ENCODE measurements at regions not wholly inside any gene's neighbourhood (a gene's known extent, or its start where the extent isn't known, plus 50 kb on each side); places are given as distances from the start of the nearest gene placed in this dataset.
"Not testable (repeated sequence)": the region's sequence is repeated elsewhere in the genome, so short reads cannot be mapped to it uniquely, and the experiment has no call there.

- TF ChIP-seq, protein P1, sequence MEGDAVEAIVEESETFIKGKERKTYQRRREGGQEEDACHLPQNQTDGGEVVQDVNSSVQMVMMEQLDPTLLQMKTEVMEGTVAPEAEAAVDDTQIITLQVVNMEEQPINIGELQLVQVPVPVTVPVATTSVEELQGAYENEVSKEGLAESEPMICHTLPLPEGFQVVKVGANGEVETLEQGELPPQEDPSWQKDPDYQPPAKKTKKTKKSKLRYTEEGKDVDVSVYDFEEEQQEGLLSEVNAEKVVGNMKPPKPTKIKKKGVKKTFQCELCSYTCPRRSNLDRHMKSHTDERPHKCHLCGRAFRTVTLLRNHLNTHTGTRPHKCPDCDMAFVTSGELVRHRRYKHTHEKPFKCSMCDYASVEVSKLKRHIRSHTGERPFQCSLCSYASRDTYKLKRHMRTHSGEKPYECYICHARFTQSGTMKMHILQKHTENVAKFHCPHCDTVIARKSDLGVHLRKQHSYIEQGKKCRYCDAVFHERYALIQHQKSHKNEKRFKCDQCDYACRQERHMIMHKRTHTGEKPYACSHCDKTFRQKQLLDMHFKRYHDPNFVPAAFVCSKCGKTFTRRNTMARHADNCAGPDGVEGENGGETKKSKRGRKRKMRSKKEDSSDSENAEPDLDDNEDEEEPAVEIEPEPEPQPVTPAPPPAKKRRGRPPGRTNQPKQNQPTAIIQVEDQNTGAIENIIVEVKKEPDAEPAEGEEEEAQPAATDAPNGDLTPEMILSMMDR (IDR thresholded peaks at IDR 0.05; ENCODE audit: low read depth, low read length): peak; percentile 64
- H3K4me3 ChIP-seq (ENCODE audit: low read depth, low read length): no peak overlapping the region
Measured at GRCh38 chr10:5283305-5284158, 81.2 kb upstream of the UCN3 start.

DNA sequence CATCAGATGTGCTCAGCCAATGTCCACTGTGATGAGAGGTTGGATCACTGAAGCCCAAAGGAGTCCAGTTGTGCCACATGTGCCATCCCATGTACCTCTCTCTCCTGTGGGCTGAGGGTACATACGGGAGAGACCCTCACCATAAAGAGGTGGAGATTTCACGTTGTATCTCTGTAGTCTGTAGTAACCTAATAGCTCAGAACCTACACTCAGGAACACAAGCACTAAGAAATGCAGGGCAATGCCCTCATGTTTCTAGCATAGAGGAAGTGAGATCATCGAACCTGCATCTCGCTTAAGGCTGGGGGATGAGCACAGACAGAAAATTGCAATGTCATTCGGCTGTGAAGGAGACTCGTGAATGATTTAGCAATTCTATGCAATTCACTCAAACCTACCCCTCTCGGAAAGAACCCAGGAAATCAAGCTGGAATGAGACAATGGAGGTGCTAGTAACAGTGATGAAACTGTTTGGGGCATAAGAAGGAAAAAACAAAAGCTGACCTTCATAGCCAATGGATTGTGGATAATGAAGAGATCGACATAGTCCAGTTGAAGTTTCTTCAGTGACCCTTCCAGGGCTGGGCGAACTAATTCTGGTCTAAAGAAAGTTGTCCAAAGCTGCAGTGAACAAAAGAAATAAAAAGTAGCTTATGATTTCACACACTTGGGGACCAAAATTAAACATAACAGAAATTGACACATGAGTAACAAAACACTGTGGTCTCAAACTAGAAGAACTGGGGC lies 80.3 kb upstream of the UCN3 start:
- TF ChIP-seq, protein P1 (IDR thresholded peaks at IDR 0.05; ENCODE audit: low read depth, low read length): no peak

DNA sequence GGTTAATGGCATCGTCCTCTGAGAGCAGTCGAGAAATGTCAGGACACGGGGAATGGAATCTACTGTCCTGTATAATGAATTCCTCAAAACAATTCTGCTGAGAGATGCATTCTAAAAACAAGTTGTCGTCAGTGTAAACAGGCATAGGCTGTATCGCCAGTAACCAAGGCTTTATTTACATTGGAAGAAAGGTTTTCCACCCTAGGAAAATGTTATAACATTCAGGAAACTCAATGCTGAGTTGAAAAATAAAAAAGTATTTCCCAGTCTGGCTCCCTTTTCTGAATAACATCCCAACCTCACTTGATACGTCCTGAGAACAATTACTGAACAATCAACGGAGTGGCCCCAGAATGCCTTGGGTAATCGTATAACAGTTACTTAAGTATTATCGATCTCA lies 79.6 kb upstream of the UCN3 start:
- H3K4me3 ChIP-seq (ENCODE audit: low read depth, low read length): no peak overlapping the region
- TF ChIP-seq, protein P1 (IDR thresholded peaks at IDR 0.05; ENCODE audit: low read depth, low read length): no peak

More for the DNA sequence above, 80.3 kb upstream of the UCN3 start:
- no peak overlapping the region for H3K4me3 ChIP-seq (ENCODE audit: low read depth, low read length)

DNA sequence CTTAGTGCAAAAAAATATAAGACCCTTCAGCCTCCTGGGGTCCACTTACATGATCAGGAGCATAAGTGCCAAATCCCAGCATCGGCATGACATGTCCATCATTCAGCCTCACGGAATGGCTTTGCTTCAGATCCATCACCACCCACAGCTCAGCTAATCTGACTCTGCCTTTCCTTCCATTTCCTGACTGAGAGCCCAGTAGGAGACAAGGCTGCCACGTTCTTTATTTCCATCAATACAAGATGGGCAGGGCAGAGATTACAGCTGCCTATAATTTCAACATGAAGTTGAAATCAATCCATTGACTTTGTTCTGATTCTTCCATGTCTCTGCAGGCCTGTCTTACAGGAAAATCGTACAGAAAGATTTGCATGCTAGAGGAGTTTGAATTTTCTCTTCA lies 76.4 kb upstream of the UCN3 start:
- TF ChIP-seq, protein P1 (IDR thresholded peaks at IDR 0.05; ENCODE audit: low read depth, low read length): no peak
- H3K4me3 ChIP-seq (ENCODE audit: low read depth, low read length): no peak overlapping the region

DNA sequence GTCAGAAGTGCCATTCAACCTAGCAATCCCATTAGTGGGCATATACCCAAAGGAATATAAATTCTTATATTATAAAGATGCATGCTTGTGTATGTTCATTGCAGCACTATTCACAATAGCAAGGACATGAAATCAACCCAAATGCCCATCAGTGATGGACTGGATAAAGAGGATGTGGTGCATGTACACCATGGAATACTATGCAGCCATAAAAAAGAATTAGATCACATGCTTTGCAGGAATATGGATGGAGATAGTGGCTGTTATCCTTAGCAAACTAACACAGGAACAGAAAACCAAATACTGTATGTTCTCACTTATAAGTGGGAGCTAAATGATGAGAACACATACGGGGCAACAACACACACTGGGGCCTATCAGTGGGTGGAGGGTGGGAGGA lies 75.5 kb upstream of the UCN3 start:
- H3K4me3 ChIP-seq (ENCODE audit: low read depth, low read length): not testable (repeated sequence)

- TF ChIP-seq, protein P1 (IDR thresholded peaks at IDR 0.05; ENCODE audit: low read depth, low read length): no peak
- H3K4me3 ChIP-seq (ENCODE audit: low read depth, low read length): no peak overlapping the region
Measured at GRCh38 chr10:5291501-5292195, 73.1 kb upstream of the UCN3 start.

GRCh38 chr10:5292196-5292735 lies 72.5 kb upstream of the UCN3 start:
- H3K4me3 ChIP-seq (ENCODE audit: low read depth, low read length): no peak overlapping the region
- TF ChIP-seq, protein P1 (IDR thresholded peaks at IDR 0.05; ENCODE audit: low read depth, low read length): no peak

- H3K4me3 ChIP-seq (ENCODE audit: low read depth, low read length): not testable (repeated sequence)
Measured at GRCh38 chr10:5292970-5293369, 71.8 kb upstream of the UCN3 start.

All from WI38 (cell line).